ENCODE measurements at regions not wholly inside any gene's neighbourhood (a gene's known extent, or its start where the extent isn't known, plus 50 kb on each side); places are given as distances from the start of the nearest gene placed in this dataset.

GRCh38 chr2:225911019-225911418, 511.5 kb downstream of the NYAP2 start:
- H3K27me3 ChIP-seq: no peaks in the 10 kb centered on the region
- no peak for TF ChIP-seq CTCF (IDR thresholded peaks at IDR 0.05)
- no peaks in the 10 kb centered on the region for H3K9me3 ChIP-seq
- no peak for DNase-seq
- H3K4me1 ChIP-seq: no peaks in the 10 kb centered on the region
- intact Hi-C loops (cut with DNase I; ENCODE audit: low total_unique reads): no loop called here
- H3K27ac ChIP-seq: no peak overlapping the region
- H3K4me3 ChIP-seq: no peak overlapping the region
- no peaks in the 10 kb centered on the region for H3K36me3 ChIP-seq

- Histone ChIP-seq H3K27ac (no peak overlapping the region), H3K27me3 (no peaks in the 10 kb centered on the region), H3K4me1 (no peaks in the 10 kb centered on the region), H3K36me3 (no peaks in the 10 kb centered on the region), H3K4me3 (no peak overlapping the region), H3K9me3 (no peaks in the 10 kb centered on the region)
- DNase-seq: no peak
- no peak for TF ChIP-seq CTCF (IDR thresholded peaks at IDR 0.05)
- intact Hi-C loops (cut with DNase I; ENCODE audit: low total_unique reads): no loop called here
These were observed 495.6 kb downstream of the NYAP2 start for GRCh38 chr2:225895126-225895525.

GRCh38 chr2:225894236-225894980, 494.9 kb downstream of the NYAP2 start:
- H3K9me3 ChIP-seq: no peaks in the 10 kb centered on the region
- no peaks in the 10 kb centered on the region for H3K4me1 ChIP-seq
- intact Hi-C loops (cut with DNase I; ENCODE audit: low total_unique reads): loop anchor here (5.0 kb wide), 1 partner anchor 908 kb away; no protein-coding TSS in a partner anchor
- H3K27ac ChIP-seq: no peak overlapping the region
- no peaks in the 10 kb centered on the region for H3K27me3 ChIP-seq
- no peak for TF ChIP-seq CTCF (IDR thresholded peaks at IDR 0.05)
- H3K4me3 ChIP-seq: no peak overlapping the region
- DNase-seq: no peak
- no peaks in the 10 kb centered on the region for H3K36me3 ChIP-seq

- Histone ChIP-seq H3K4me1 (no peaks in the 10 kb centered on the region), H3K9me3 (no peaks in the 10 kb centered on the region), H3K27ac (no peak overlapping the region), H3K36me3 (no peaks in the 10 kb centered on the region), H3K4me3 (no peak overlapping the region), H3K27me3 (no peaks in the 10 kb centered on the region)
- TF ChIP-seq CTCF (IDR thresholded peaks at IDR 0.05): no peak
- DNase-seq: no peak
- intact Hi-C loops (cut with DNase I; ENCODE audit: low total_unique reads): loop anchor here (5.0 kb wide), 1 partner anchor 909 kb away; no protein-coding TSS in a partner anchor
These were observed 493.6 kb downstream of the NYAP2 start for GRCh38 chr2:225893151-225893550.

- Histone ChIP-seq H3K27me3 (no peaks in the 10 kb centered on the region), H3K4me3 (no peak overlapping the region), H3K9me3 (no peaks in the 10 kb centered on the region), H3K36me3 (no peaks in the 10 kb centered on the region), H3K4me1 (no peaks in the 10 kb centered on the region), H3K27ac (no peak overlapping the region)
- TF ChIP-seq CTCF (IDR thresholded peaks at IDR 0.05): no peak
- no peak for DNase-seq
- intact Hi-C loops (cut with DNase I; ENCODE audit: low total_unique reads): loop anchor here (5.0 kb wide), 1 partner anchor 911 kb away; no protein-coding TSS in a partner anchor
These were observed 492.3 kb downstream of the NYAP2 start for GRCh38 chr2:225891771-225892170.
